Stromal cell of bone marrow (primary cell): ENCODE measurements at regions not wholly inside any gene's neighbourhood (a gene's known extent, or its start where the extent isn't known, plus 50 kb on each side); places are given as distances from the start of the nearest gene placed in this dataset.
"Not testable (repeated sequence)": the region's sequence is repeated elsewhere in the genome, so short reads cannot be mapped to it uniquely, and the experiment has no call there.

Experiments
- DNase-seq: peaks from one replicate; pipeline ENCODE4 v3.0.0-alpha.2; 2012; ENCODE audit warnings: low read depth

DNA sequence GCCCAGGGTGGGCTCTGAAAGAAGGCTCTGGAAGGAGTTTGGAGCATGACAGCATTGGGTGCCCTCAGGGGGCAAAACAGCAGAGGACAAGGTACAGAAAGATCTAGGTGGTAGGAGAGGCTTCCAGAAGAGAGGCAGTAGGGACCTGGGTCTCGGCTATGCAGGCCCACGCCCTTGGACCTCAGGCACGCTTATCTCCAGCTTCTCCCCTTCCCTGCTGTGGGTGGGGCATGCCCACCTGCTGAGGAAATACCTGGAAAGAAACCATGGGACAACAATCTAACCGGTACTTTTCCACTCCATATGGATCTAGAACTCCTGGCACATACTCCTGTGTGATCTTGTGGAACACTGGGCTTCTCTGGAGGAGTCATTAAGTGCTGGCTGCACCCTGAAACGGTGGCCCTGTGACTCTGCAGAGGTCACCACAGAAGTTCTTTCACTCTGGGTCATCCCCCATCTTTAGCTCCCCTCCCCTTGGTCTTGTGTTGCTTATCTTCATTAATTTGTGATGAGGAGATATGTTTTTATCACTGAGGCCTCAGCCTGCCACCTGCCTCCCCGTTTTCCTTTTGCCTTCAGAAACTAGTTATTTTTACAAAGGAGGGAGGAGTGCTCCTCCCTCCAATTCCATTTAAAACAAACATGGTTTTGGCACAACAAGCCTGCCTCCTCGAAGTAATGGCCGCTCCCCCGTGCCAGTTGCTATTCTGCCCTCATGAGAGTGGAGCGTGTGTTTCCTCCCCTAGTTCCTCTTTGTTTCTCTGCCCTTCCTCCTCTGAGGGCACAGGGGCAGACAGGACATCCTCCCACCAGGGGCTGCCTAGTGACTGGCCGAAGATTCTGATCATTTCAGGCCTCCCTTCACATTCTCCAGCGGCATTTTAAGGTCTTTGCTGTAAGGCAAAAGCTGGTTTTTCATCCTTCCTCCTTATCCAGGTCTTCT lies 78.0 kb upstream of the ATP5PO start:
- DNase-seq = no peak

- not testable (repeated sequence) for DNase-seq
Measured at GRCh38 chr21:33992412-33992811, 76.8 kb upstream of the ATP5PO start.

- no peak for DNase-seq
Measured at GRCh38 chr21:33991133-33991532, 75.5 kb upstream of the ATP5PO start.

DNA sequence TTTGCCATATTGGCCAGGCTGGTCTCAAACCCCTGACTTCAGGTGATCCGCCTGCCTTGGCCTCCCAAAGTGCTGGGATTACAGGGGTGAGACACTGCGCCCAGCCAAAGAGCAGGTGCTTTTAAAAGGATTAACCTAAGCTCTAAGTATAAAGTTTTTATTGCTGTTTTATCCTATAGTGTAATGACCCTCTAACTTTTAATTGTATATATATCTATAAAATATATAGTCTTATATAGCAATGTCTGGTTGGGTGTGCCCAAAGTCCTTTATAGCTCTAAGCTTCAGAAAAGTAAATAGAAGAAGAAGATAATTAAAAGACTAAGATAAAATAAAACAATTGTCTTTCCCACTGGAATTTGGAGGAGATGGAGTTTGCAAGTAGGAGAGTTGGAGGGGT lies 73.8 kb upstream of the ATP5PO start:
- DNase-seq = no peak

DNA sequence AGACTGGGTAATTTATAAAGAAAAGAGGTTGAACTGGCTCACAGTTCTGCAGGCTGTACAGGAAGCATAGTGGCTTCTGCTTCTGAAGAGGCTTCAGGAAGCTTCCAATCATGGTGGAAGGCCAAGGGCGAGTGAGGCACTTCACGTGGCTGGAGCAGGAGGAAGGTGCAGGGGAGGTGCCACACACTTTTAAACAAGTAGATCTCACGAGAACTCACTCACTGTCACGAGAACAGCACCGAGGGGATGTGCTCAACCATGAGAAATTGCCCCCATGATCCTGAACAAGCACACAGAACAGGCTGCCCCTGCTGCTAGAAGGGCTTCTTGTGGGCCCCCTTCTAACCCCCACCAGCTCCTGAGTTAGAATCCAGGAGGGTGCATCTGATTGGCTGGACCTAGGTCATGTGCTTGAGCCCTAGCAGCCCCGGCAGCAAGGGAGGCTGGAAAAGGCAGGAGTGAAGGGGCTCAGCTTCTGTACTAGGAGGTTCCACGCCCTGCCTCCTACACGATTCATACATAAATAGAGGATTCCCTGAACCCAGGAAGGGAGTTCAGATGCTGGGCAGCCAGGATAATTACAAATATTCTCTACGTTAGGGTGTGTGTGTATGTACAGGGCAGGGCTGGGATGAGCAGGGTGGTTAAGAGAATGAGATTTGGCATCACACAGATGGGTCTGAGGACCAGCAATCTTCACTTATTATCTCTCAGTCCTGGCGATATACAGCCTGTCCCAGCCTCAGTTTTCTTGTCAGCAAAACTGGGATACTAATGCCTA lies 72.8 kb upstream of the ATP5PO start:
- no peak for DNase-seq

GRCh38 chr21:33987461-33987860 lies 71.9 kb upstream of the ATP5PO start:
- DNase-seq = no peak

- DNase-seq = no peak
Measured at GRCh38 chr21:33985117-33986050, 69.8 kb upstream of the ATP5PO start.

- DNase-seq = no peak
Measured at GRCh38 chr21:33984021-33984481, 68.4 kb upstream of the ATP5PO start.

GRCh38 chr21:33981391-33982101 lies 65.9 kb upstream of the ATP5PO start:
- DNase-seq = peak; percentile 63

DNA sequence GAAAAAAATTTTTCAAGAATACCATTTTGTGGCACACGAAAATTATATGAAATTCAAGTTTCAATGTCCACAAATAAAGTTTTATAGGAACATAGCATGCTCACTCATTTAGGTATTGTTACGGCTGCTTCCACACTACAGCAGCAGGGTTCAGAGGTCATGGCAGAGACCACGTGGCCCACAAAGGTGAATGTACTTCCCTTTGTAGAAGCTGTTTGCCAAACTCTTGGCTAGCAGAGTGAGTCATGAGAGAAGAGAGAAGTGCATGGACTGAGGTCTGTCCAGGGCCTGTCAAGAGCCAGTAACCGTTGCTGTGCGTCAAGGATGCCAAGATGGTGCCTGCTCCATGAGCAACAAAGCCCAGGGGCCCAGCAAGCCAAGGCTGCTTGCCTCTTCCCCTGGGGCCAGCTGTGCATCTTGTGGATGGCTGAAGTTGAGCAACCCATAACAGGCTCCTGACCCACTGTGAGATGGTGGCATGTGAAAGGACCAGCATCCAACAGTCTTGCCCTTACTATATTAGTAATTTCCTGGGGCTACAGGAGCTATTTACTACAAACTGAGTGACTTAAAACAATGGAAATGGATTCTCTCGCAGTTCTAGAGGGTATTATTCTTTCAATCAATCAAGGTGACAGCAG lies 64.8 kb upstream of the ATP5PO start:
- DNase-seq = no peak

DNA sequence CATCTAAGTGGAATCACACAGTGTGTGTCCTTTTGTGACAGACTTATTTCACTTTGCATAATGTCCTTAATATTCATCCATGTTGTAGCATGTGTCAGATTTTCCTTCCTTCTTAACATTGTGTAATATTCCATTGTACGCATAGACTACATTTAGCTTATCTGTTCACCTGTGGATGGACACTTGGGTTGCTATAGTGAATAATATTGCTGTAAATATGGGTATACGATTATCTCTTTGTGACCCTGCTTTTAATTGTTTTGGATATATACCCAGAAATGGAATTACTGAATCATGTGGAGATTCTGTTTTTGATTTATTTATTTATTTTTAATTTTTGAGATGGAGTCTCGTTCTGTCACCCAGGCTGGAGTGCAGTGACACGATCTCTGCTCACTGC lies 63.0 kb upstream of the ATP5PO start:
- DNase-seq = no peak

- DNase-seq = no peak
Measured at GRCh38 chr21:33977721-33978369, 62.2 kb upstream of the ATP5PO start.

- no peak for DNase-seq
Measured at GRCh38 chr21:33977017-33977720, 61.6 kb upstream of the ATP5PO start.

GRCh38 chr21:33976082-33977016 lies 60.7 kb upstream of the ATP5PO start:
- DNase-seq = peak; percentile 98

DNA sequence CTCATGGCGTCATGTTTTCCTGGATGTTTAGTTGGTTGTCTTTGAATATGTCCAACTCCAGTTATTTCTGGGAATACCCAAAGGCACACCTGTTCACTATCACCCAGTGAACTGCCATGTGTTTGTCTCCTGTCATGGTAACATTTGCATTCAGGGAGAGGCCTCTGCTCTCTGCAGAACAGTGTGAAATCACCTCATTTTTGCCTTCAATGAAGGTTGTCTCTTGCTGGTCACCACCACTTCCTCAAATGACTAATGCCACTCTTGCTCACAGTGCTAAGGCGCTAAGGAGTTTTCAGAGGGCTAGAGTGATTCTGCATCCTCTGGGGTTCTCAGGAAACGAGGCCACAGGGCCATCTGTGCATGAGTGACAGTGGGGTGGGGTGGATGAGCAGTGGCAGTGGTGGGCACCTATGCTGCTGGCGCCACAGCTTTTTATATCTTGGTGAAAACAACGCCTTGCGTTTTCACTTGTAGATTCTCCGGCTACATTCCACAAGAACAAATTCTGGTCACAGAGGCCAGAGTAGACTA lies 60.0 kb upstream of the ATP5PO start:
- no peak for DNase-seq

DNA sequence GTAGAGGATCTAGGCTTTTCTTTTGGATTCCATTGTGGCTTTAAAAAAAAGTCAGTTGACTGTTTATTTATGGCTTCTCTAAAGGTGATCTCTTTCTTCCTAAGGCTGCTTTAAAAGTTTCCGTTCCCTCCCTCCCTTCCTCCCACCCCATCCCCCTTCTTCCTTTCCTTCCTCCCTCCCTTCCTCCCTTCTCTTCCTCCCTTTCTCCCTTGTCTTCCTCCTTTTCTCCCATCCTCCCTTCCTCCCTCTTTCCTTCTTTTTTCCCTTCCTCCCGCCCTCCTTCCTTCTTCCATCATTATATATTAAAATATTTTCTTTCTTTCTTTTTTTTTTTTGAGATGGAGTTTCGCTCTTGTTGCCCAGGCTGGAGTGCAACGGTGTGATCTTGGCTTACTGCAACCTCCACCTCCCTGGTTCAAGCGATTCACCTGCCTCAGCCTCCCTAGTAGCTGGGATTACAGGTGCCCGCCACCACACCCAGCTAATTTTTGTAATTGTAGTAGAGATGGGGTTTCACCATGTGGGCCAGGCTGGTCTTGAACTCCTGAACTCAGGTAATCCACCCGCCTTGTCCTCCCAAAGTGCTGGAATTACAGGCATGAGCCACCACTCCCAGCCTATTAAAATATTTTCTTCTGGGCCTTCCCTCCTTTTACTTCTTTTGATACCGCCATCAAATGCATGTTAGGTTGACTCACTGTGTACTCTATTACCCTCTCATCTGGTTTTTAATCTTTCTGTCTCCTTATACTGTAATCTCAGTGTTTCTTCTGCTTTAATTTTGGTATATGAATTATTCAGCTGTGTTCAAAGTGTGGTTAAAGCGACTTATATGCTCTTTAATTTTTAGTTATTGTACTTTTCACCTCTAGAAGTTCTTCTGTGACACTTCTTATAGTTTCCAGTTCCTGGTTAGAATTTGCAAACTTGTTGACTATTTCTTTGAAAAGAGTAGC lies 59.2 kb upstream of the ATP5PO start:
- DNase-seq = no peak

- no peak for DNase-seq
Measured at GRCh38 chr21:33973268-33973667, 57.7 kb upstream of the ATP5PO start.
